Small intestine (tissue), 7 donors: ENCODE measurements at regions not wholly inside any gene's neighbourhood (a gene's known extent, or its start where the extent isn't known, plus 50 kb on each side); places are given as distances from the start of the nearest gene placed in this dataset.

ENCODE experiments used
- DNase-seq, 2 donors: peaks; one replicate each; pipeline versions ENCODE4 v3.0.0 to v3.0.0-alpha.2; 2013
- FAIRE-seq: peaks from 2 replicates; lab custom pipeline; 2012; peaks lifted over from hg19 to GRCh38; lab: Jason Lieb, UNC
- H3K27ac ChIP-seq, 3 donors: one replicate each; pipeline ENCODE4 v1.5.1; 2013; ENCODE audit warnings: low read length in 2 of 3, mild to moderate bottlenecking in 2 of 3, control low read depth in 1 of 3, inconsistent platforms in 1 of 3, low read depth in 1 of 3, moderate library complexity in 1 of 3
- H3K27me3 ChIP-seq, 3 donors: one replicate each; pipeline ENCODE4 v1.6.1; 2013; ENCODE audit warnings: low read length in 3 of 3, inconsistent platforms in 1 of 3; ENCODE audit not compliant: control insufficient read depth in 3 of 3, insufficient read depth in 3 of 3
- H3K36me3 ChIP-seq, 3 donors: one replicate each; pipeline ENCODE4 v1.6.1; 2013; ENCODE audit warnings: low read length in 3 of 3, inconsistent platforms in 1 of 3, low read depth in 1 of 3, mild to moderate bottlenecking in 1 of 3, moderate library complexity in 1 of 3; ENCODE audit not compliant: control insufficient read depth in 3 of 3, insufficient read depth in 2 of 3
- H3K4me1 ChIP-seq, 3 donors: one replicate each; pipeline ENCODE4 v1.6.1; 2013; ENCODE audit warnings: low read length in 2 of 3, inconsistent platforms in 1 of 3, low read depth in 1 of 3, mild to moderate bottlenecking in 1 of 3, moderate library complexity in 1 of 3; ENCODE audit not compliant: control insufficient read depth in 3 of 3, insufficient read depth in 2 of 3
- H3K4me3 ChIP-seq, 3 donors: one replicate each; pipeline ENCODE4 v1.5.1; 2013; ENCODE audit warnings: low read length in 3 of 3, control low read depth in 1 of 3, inconsistent platforms in 1 of 3, low read depth in 1 of 3, mild to moderate bottlenecking in 1 of 3, moderate library complexity in 1 of 3
- H3K9me3 ChIP-seq, 2 donors: one replicate each; pipeline ENCODE4 v1.6.1; 2013; ENCODE audit warnings: low read depth in 1 of 2, low read length in 1 of 2; ENCODE audit not compliant: control insufficient read depth in 2 of 2, insufficient read depth in 1 of 2
- WGBS, 3 donors: extraction: QIAGEN DNeasy Blood & Tissue Kit; methylation state at CpG; one replicate each; pipeline ENCODE4 v1.1.7; 2013; 5-methylcytosine and 5-hydroxymethylcytosine counted together
- donor health status: healthy with polysubstance abuse.
- donor health status: control.
- donor health status: control.
- donor health status: Bipolar disorder and iron deficiency.
- donor health status: healthy.

- H3K36me3 ChIP-seq: no peaks in the 10 kb centered on the region
- peaks cover 0 to 13% of the 10 kb centered on the region in 2 donors for H3K9me3 ChIP-seq
- no peaks in the 10 kb centered on the region for H3K4me1 ChIP-seq
- no peak for FAIRE-seq
- H3K27ac ChIP-seq: no peak overlapping the region
- DNase-seq: no peak
- no peak overlapping the region for H3K4me3 ChIP-seq
- 65 to 73% (median 70%) methylated on average over 4 of the region's 4 CpGs for WGBS, 3 donors
- H3K27me3 ChIP-seq: no peaks in the 10 kb centered on the region
Observed at GRCh38 chr2:196356332-196356731, 185.0 kb upstream of the STK17B start.

- no peak for DNase-seq
- H3K27me3 ChIP-seq: no peaks in the 10 kb centered on the region
- H3K4me1 ChIP-seq: no peaks in the 10 kb centered on the region
- H3K4me3 ChIP-seq: peak overlapping the region in 1 of 3 donors; percentile 4
- H3K9me3 ChIP-seq: no peaks in the 10 kb centered on the region
- no peaks in the 10 kb centered on the region for H3K36me3 ChIP-seq
- no peak overlapping the region for H3K27ac ChIP-seq
- FAIRE-seq: no peak
Observed at GRCh38 chr2:196360650-196361049, 189.3 kb upstream of the STK17B start.

- no peak for DNase-seq
- Histone ChIP-seq H3K36me3 (no peaks in the 10 kb centered on the region), H3K4me3 (no peak overlapping the region), H3K27me3 (no peaks in the 10 kb centered on the region), H3K4me1 (no peaks in the 10 kb centered on the region), H3K27ac (no peak overlapping the region), H3K9me3 (no peaks in the 10 kb centered on the region)
- 46 to 54% (median 50%) methylated on average over 7 of the region's 7 CpGs for WGBS, 3 donors
- FAIRE-seq: no peak
Observed at GRCh38 chr2:196361606-196362326, 190.4 kb upstream of the STK17B start.

GRCh38 chr2:196362973-196363549, 191.7 kb upstream of the STK17B start:
- Histone ChIP-seq H3K27me3 (no peaks in the 10 kb centered on the region), H3K9me3 (no peaks in the 10 kb centered on the region), H3K4me1 (no peaks in the 10 kb centered on the region), H3K27ac (no peak overlapping the region), H3K4me3 (no peak overlapping the region), H3K36me3 (no peaks in the 10 kb centered on the region)
- WGBS, 3 donors: 72 to 90% (median 84%) methylated on average over 2 of the region's 2 CpGs
- DNase-seq (no peak), FAIRE-seq (no peak)

GRCh38 chr2:196365145-196365544, 193.8 kb upstream of the STK17B start:
- Histone ChIP-seq H3K4me1 (no peaks in the 10 kb centered on the region), H3K27me3 (no peaks in the 10 kb centered on the region), H3K36me3 (no peaks in the 10 kb centered on the region), H3K27ac (no peak overlapping the region), H3K9me3 (peaks cover 0 to 9% of the 10 kb centered on the region in 2 donors), H3K4me3 (no peak overlapping the region)
- FAIRE-seq (no peak), DNase-seq (no peak)
- 75 to 87% (median 75%) methylated on average over 3 of the region's 3 CpGs for WGBS, 3 donors

- 73 to 78% (median 77%) methylated on average over 1 of the region's 1 CpG for WGBS, 3 donors
- no peak for DNase-seq
- H3K27ac ChIP-seq: no peak overlapping the region
- no peak for FAIRE-seq
- no peak overlapping the region for H3K4me3 ChIP-seq
- no peaks in the 10 kb centered on the region for H3K27me3 ChIP-seq
- peaks cover 0 to 9% of the 10 kb centered on the region in 2 donors for H3K9me3 ChIP-seq
- H3K4me1 ChIP-seq: no peaks in the 10 kb centered on the region
- H3K36me3 ChIP-seq: no peaks in the 10 kb centered on the region
Observed at GRCh38 chr2:196365923-196366322, 194.5 kb upstream of the STK17B start.

GRCh38 chr2:196367633-196368032, 196.3 kb upstream of the STK17B start:
- Histone ChIP-seq H3K27ac (no peak overlapping the region), H3K27me3 (no peaks in the 10 kb centered on the region), H3K4me3 (no peak overlapping the region), H3K9me3 (peaks cover 0 to 9% of the 10 kb centered on the region in 2 donors), H3K36me3 (no peaks in the 10 kb centered on the region), H3K4me1 (no peaks in the 10 kb centered on the region)
- FAIRE-seq (no peak), DNase-seq (no peak)
- 94 to 97% (median 94%) methylated on average over 4 of the region's 4 CpGs for WGBS, 3 donors

- no peak for DNase-seq
- Histone ChIP-seq H3K36me3 (no peaks in the 10 kb centered on the region), H3K27me3 (no peaks in the 10 kb centered on the region), H3K27ac (no peak overlapping the region), H3K9me3 (peaks cover 0 to 9% of the 10 kb centered on the region in 2 donors), H3K4me3 (no peak overlapping the region), H3K4me1 (no peaks in the 10 kb centered on the region)
- 80 to 92% (median 89%) methylated on average over 2 of the region's 2 CpGs for WGBS, 3 donors
- no peak for FAIRE-seq
Observed at GRCh38 chr2:196368546-196369225, 197.3 kb upstream of the STK17B start.
